NCI-H1694 (cell line): ENCODE measurements at regions not wholly inside any gene's neighbourhood (a gene's known extent, or its start where the extent isn't known, plus 50 kb on each side); places are given as distances from the start of the nearest gene placed in this dataset.
A peak's percentile ranks its signal among the peaks of the same experiment; 100 is the strongest.

Experiments
- DNase-seq: peaks from one replicate; lab custom pipeline; 2025; lab: John Stamatoyannopoulos, UW

- no peak for DNase-seq
These were observed 152.2 kb upstream of the AFDN start for GRCh38 chr6:167674486-167674885.

DNA sequence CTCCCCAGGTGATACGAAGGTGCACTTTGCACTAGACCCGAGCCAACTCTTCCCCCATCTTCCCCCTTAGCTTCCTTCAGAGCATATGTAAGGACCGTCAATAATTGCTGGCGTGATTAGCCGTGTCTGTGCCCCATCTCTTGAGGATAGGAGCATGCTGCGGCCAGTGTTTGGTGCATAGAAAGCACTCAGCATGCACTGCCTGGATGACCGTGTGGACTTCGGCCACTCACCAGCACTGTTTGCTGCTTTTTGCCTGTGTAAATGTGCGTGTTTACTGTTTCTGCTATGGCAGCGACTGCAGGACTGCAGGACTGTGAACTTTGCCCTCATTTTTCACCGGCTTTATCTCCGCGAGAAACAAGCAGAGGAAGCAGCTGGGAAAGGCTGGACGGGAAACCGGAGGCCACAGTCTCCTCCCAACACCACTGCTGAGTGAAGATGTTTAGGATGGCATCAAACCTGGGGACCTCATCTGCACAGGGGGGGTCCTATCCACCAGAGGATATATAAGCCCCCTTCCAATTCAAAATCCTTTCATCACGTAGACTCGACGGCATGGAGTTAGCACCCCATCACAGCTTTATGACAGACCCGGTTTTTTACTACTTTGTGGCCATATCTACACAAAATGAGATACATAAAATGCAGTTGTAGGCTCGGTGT is 150.6 kb upstream of the AFDN start:
- DNase-seq = no peak

DNA sequence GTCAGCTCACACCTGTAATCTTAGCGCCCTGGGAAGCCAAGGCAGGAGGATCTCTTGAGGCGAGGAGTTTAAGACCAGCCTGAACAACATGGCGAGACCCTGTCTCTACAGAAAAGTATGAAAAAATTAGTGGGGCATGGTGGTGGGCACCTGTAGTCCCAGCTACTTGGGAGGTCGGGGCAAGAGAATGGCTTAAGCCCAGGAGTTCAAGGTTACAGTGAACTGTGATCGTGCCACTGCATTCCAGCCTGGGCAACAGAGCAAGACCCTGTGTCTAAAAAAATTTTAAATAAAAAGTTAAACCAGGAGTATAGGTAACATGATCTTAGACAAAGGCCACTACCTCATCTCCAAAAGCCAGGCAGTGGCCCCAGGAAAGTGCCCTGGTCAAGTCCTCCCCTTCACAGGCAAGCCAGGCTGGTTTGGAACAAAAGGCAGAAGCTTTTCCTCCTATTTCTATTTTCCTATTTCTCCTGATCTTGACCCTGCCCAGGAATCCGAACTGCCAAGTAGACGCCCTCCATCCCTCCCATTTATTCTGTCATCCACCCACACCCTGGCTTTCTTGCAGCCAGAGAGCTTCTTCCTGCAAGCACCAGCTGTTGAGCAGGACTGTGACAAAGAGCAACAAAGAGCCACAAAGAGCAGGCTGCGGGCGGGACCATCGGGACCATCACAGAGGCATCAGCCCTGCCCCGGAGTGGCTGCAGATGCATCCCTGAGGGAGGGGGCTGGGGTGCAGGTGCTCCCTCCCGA is 149.9 kb upstream of the AFDN start:
- DNase-seq = peak; percentile 61

DNA sequence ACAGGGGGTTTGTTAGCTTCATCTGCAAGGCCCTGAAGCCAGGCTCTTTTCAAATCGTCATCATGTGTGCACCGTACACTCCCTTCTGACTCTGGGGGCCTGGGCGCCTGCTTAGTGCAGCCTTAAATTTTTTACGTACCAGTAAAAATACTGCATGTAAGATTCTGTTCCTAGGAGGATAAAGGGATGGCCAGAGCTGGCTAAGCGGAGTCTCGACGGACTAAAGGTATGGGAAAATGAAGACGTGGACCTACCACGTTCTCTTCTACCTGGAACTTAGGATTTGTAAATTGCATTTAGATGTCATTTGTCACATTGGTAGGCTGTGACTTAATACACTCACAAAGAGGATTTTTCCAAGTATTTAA is 149.3 kb upstream of the AFDN start:
- DNase-seq = no peak

- peak; percentile 56 for DNase-seq
These were observed 148.3 kb upstream of the AFDN start for GRCh38 chr6:167678102-167679101.

- no peak for DNase-seq
These were observed 147.5 kb upstream of the AFDN start for GRCh38 chr6:167679122-167679736.

DNA sequence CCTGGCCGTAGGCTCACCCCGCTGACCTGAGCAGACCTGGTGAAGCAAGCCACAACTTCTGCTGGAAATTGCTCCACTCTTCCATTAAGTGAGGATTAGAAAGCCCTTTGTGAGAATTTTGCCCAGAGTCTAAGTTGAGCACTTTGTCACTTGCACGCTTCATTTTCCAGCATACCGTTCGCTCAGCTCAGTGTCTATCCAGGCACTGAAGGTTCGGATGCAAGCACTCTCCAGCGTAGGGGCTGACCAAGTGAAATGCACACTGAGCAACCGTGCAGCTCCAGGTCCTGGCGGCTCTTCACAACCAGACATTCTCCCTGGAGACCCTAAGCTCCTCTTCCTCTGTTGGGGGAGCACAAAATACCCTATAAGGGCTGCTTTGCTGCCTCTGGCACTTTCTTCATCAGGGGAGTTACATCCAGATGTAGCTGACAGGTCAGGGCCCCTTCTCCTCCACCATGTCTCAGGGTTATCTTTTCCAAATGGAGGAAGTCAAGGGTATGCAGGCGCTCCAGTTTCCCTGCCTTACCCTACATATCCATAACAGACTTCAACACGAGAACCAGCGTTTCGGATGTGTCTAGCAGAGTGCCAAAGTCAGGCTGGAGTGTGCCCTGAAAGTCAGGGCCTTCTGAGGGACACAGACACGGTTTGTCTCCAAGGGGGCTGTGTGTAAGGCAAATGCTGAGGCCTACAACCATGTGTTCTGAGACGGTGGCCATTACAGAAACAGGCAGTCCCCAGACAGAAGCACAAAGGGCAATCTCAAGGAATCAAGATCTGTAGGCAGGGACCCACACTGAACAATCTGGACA is 146.7 kb upstream of the AFDN start:
- DNase-seq = no peak

DNA sequence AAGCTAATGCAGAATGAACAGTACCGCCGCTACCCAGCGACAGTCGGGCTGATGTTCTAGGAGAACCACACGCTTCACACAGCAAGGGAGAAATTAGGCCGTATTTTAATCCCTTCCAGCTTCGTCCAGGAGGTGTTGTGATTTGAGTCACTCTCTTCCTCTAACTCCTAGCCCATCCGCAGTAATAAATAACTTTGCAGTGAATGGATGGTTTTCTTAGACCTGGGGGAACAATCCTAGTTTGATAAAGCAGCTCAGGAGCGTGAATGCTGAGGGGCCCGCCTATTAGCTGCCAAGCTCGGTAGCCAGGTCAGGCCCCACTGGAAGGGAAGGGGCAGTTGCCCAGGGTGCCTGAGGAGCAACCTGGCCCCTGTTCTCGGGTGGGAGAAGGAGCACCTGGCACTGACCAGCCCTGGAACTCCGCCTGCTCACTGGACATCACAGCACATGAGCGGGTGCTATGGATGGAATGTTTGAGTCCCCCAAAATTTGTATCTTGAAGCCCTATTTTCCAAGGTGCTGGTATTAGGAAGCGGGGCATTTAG is 146.0 kb upstream of the AFDN start:
- no peak for DNase-seq

DNA sequence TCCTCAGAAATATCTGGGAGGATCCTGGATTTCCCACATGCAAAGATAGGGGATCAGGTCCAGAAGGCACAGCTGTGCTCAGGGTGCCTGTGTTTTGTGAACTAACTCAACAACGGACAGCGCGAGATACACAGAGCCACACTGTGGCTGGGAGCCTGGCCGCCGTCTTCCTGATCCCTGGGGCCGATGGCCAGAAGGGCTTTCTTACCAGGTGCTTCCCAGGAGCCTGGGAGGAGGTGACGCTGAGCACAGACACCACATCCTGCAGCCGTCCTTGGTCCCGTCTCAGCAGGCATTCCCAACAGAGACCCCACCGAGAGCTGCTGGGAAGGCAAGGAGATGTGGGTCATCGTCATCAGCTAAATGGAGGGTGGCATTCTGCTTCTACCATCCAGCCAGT is 144.6 kb upstream of the AFDN start:
- DNase-seq = no peak

DNA sequence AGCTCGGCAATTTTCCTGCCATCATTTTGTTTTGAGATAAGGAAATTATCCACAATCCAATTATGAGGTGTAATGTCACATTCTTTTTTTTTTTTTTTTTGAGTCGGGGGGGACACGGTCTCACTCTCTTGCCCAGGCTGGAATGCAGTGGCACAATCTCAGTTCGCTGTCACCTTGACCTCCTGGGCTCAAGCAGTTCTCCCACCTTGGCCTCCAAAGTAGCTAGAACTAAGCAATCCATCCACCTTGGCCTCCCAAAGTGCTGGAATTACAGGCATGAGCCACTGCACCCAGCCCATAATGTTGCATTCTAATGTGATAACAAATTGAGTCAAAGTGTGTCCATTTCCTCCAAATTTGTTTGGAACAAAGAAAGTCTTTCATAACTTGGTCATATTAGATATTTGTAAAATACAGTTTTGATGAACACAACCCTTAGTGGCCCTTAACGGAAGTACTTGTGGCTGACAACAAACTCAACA is 144.1 kb upstream of the AFDN start:
- no peak for DNase-seq

- no peak for DNase-seq
These were observed 143.5 kb upstream of the AFDN start for GRCh38 chr6:167683028-167683862.

DNA sequence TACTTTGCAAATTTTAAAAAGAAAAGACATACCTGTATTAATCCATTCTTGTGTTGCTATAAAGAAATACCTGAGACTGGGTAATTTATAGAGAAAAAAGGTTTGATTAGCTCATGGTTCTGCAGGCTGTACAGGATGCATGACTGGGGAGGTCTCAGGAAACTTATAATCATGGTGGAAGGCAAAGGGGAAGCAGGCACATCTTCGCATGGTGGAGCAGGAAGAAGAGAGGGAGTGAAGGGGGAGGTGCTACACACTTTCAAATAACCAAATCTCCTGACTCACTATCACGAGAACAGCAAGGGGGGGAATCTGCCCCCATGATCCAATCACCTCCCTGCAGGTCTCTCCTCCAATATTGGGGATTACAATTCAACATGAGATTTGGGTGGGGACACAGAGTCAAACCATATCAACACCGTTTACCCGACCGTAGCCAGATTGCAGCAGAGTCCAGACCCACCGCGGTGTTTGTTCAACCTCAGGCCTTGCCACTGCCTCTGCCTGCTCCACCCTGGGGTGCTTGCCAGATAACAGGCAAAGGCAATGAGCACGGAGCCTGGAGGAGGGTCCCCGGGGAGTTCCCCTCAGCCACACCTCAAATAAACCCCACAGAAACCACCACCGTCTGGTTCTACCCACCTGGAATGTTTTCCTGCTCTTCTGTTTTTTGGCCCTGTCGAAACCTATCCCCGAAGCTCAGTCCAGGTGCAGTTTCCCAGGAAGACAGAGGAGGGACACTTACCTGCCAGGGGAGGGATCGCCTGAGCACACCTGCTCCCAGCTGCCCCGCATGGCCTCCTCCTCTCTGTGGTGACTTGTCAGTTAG is 142.2 kb upstream of the AFDN start:
- DNase-seq = no peak

GRCh38 chr6:167685654-167686053 is 141.1 kb upstream of the AFDN start:
- DNase-seq = peak; percentile 16

- DNase-seq = no peak
These were observed 140.4 kb upstream of the AFDN start for GRCh38 chr6:167686204-167686893.

- peak; percentile 22 for DNase-seq
These were observed 139.5 kb upstream of the AFDN start for GRCh38 chr6:167687116-167687725.

DNA sequence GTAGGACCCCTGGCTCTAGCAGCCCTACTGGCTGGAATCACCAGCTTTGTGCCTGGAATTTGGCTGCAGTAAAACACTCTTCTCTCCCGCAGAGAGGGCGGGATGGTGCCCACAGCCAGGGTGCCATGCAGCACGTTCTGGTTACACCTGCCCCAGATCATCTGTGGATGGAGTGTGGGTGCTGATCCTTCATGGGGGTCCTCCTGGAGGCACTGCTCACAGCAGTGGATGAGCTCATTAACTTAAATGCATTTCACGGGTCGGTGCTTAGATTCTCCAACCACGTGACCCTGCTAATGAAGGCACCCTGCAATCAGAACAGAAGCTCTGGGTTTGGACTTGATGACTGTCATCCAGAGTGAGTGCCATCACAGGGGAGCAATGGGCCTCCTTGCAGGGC is 138.6 kb upstream of the AFDN start:
- DNase-seq = no peak

GRCh38 chr6:167689278-167689677 is 137.4 kb upstream of the AFDN start:
- no peak for DNase-seq

DNA sequence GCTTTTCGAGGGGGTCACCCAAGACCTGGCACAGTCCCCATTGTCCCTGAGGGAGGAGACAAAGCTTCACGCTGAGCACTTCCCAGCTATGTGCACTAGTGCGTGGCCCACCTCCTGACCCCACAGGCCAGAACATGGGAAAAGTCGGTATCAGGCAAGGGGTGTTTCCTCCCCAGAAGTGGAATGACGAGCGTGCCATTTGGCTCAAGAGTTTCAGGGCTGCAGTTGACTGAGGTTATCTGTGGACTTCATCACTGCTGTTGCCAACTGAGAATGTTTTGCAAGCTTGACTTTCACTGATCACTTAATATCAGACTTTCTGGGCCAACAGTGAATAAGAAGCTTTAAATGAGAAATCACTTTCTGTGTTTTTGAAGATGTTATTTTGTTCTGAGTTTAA is 137.0 kb upstream of the AFDN start:
- DNase-seq = no peak
